GM18502 (cell line): ENCODE measurements at regions not wholly inside any gene's neighbourhood (a gene's known extent, or its start where the extent isn't known, plus 50 kb on each side); places are given as distances from the start of the nearest gene placed in this dataset.

ENCODE experiments used
- ATAC-seq: cut with Tn5 transposase; IDR thresholded peaks from one replicate; pipeline ENCODE4 v1.9.1; 2021; ENCODE audit warnings: mild to moderate bottlenecking; ENCODE audit not compliant: unreplicated experiment, poor library complexity

DNA sequence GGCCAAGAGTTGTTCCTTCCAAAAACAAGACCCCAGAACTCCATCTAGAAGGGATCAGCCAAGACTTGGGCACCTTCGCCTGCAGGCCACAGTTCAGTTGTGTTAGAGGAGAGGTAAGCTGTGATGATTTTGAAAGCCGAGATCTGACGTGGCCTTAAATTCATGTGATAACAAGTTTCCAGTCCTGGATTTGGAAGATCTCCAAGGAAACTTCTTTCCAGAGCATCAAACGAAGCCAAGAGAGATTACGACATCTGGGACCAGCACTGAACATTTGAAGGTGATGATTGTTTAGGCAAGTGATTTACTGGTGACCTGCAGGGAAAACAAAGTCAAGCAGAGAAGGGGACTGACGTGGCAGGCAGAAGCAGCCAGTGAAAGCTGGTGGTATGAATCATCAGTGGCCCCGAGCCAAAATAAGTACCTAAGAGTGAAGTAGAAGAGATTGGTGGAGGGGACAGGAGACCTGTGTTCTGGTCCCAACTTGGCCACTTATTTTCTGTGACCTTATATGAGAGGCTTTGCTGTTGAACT lies 339.0 kb upstream of the PROK2 start:
- ATAC-seq = peak; percentile 72

- peak; percentile 79 for ATAC-seq
These were observed 336.1 kb upstream of the PROK2 start for GRCh38 chr3:72120806-72121778.

GRCh38 chr3:72120039-72120438 lies 335.1 kb upstream of the PROK2 start:
- ATAC-seq = no peak

DNA sequence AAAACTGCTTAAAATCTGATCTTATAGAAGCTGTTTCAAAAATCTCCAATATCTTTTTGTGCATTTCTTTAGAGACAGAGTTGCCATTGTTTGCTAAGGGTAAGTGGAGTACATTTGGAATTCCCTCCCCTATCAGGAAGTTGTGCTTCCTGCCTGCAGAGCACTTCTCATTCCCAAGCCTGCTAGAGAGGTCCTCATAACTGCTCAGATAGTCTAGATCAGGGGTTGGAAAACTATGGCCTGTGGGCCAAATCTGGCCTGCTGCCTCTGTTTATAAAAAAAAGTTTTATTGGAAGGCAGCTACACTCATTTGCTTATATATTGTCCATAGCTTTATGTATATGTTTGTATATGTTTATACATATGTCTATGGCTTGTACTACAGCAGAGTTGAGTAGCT lies 333.7 kb upstream of the PROK2 start:
- ATAC-seq = no peak

DNA sequence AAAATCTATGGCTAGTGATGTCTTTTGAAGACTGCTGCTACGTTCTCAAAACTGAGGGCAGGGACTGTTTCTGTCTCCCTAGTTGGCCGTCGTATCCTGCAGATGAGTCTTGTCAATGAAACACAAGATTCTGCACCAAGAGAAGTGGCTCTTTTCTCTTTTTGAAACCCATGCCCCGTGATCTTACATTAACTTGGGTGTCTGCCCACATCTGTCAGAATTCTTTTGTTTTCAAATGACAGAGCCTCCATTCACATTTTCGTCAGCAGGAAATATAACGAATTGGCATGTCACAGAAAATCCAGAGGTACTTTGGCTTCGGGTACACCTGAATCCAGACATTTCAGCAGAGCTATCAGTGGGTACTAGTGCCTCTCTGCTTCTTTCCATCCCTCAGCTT lies 331.3 kb upstream of the PROK2 start:
- no peak for ATAC-seq

DNA sequence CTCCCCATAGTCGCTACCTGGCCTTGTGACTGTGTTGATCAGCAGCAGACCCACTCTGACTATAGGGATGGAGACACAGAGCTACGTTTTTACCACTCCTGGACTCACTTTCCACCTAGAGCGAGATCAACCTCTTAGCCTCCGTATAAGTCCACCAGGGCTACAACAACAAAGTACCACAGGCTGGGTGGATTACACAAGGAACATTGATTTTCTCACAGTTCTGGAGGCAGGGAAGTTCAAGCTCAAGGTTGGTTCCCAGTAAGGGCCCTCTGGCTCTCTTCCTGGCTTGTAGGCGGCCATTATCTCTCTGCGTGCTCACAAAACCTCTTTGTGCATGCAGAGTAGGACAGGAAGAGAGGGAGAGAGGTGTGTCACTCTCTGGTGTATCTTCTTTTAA lies 330.4 kb upstream of the PROK2 start:
- no peak for ATAC-seq

DNA sequence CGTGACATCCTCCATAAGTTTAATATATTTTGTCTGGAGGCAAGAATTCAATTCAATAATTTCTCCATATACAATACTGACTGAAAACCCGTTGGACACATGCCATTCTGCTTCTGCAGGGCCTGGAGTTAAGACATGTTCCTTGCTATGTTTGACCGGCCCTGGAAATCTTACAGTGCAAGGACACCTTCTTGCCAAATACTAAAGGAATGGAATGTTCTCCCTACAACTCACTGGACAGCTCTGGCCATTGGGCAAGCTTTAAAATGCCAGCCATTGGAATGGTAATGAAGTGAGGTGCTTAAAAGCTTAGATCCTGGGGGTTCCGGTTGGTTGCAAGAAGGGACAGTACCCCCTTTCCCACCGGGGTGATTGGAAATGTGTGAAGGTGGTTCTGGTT lies 329.8 kb upstream of the PROK2 start:
- ATAC-seq = no peak

DNA sequence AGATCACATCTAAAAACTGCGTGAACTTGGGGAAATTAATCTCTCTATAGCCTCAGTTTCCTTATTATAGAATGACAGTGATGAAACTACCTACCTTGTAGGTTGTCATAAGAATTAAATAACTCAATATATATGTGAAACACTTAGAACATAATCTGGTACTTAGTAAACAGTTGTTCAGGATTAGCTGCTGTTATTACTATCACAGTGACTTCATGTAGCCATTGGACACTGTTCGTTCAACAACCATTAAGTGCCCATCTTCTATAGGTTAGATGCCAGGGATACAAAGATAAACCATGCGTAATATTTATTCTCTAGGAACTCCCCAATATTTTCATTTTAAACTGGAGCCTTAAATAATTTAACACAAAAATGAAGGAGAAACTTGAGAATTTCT lies 329.0 kb upstream of the PROK2 start:
- no peak for ATAC-seq

DNA sequence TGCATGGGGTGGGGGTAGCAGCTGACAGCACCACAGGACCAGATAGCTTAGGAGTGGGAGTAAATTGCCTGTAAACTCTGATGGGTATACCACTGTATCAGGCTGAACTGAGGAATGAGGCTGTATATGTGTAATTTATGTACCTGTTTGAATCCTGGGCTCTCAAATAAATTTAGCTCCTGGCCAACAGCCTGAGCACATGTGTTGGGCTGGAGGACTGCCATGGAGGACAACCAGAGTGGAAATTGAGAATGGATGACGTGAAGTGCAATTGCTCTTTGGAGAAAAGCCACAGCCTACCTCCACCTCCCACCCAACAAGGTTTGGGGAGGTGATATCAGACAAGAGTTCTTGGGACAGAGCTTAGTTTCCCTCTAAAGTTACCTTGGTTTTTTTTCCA lies 328.6 kb upstream of the PROK2 start:
- no peak for ATAC-seq

DNA sequence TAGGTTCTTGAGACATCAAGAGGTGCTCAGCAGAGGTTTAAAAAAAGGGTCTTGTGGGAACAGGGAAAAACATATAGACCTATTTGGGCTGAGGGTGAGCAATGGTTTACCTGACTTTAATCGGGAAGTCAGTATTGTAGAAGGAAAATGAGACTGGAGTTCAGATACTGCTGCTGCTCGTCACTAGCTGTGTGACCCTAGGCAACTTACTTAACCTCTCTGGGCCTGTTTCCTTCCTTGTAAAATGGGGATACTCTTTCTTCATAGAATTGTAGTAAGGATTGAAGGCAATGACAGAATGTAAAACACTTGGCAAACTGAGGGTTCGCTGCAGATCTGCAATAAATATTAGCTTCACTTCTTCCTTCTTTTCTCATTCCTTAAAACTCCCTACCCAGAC lies 327.5 kb upstream of the PROK2 start:
- no peak for ATAC-seq

GRCh38 chr3:72111265-72112205 lies 326.6 kb upstream of the PROK2 start:
- no peak for ATAC-seq

GRCh38 chr3:72109327-72110259 lies 324.6 kb upstream of the PROK2 start:
- no peak for ATAC-seq

DNA sequence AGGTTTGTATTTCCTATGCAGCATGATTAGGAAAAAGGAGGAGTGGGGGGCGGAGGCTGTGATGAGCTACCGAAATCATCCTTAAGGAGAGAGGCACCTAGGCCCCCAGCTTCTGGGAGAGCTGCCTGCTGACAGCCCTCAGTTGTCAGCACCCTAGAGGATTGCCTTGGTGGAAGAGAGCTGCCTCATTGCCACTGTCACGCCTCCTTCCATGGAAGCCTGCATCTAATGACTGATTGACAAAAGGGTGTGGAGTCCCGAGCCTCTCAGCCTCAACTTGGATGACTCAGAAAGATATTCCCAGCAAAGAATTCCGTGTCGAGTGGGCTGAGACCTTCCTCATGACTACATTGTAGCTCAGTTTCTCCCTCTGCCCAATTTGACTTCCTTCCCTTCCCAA lies 320.4 kb upstream of the PROK2 start:
- no peak for ATAC-seq

DNA sequence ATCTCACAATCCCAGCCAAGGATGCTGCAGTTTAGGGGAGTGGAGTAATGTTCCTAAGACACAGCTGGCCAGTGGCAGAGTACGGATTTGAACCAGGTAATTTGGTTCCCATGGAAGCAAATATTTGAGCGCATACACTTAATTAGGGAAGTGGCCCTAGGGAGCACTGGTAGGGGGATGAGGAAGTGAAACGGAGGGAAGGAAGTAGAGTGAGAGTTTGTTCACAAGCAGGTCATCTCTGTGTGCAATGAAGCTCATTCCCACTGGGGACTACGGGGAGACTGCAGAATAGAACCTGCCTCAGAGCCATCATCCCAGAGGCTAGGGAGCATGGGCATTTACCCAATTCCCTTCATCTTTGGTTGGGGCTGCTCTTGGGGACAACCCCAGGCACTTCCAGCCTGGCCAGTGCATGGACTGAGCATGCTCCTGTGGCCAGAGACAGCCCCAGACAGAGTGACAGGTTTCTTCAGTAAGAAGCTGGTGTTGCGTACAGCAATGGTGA lies 317.2 kb upstream of the PROK2 start:
- peak; percentile 72 for ATAC-seq

DNA sequence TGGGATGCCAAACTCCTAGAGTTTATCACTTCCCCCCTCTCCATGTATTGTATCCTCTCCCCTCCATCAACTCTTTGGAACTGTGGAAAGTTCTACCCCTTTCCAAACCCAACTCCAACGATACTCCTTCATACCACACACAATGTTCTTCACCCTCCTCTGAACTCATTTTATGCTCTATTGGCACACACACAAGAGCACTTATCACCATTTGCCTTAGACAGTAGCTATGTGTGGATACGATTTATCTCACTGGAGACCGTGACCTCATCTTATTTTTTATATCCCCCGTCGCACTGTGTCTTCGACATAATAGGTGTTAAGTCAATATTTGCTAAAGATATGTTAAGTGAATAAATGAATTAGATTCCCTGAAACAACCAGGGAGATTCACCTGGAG lies 316.5 kb upstream of the PROK2 start:
- no peak for ATAC-seq

- ATAC-seq = peak; percentile 68
These were observed 315.7 kb upstream of the PROK2 start for GRCh38 chr3:72100601-72101187.

- ATAC-seq = no peak
These were observed 315.1 kb upstream of the PROK2 start for GRCh38 chr3:72100080-72100511.

- ATAC-seq = no peak
These were observed 314.6 kb upstream of the PROK2 start for GRCh38 chr3:72099326-72100079.
